HG03378 (cell line): ENCODE measurements at regions not wholly inside any gene's neighbourhood (a gene's known extent, or its start where the extent isn't known, plus 50 kb on each side); places are given as distances from the start of the nearest gene placed in this dataset.
"Not testable (repeated sequence)": the region's sequence is repeated elsewhere in the genome, so short reads cannot be mapped to it uniquely, and the experiment has no call there.

ENCODE experiments used
- ATAC-seq: cut with Tn5 transposase; IDR thresholded peaks from one replicate; pipeline ENCODE4 v1.9.1; 2021; ENCODE audit warnings: mild to moderate bottlenecking, moderate library complexity; ENCODE audit not compliant: unreplicated experiment

DNA sequence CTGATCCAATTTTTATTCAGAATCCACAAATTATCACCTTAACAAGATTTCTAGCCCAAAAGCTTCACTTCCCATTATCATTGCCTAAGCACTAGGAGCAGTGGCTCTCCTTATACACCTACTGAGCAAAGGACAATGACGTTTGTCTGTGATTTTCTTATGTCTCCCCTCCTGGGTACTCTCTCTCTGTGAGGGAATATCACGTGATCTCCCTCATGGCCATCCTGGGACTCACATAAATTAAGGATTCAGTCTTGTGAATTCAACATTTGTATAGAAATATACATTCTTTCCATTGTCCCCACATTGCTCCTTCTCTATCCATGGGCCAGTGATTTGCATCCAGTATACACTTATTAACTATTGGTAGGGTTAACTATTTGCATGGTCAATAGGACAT, 476.5 kb downstream of the PLK2 start:
- no peak for ATAC-seq

DNA sequence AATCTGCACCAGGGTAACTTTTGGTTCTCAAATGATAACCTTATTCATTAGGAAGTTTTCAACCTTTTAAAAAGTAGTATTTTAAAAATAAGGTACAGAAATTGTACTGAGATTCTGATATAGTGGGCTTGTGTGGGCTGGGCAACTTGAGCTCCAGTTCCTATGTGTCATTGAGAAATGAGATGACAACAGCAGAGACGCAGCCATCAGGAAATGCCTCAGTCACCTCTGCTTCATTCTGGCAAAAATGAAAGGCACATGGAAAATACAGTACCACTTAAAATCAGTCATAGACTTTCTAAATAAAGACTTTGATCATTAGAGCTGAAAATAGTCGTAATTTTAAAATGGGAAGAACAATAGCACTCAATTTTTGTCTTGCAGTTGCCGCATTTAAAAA, 480.2 kb downstream of the PLK2 start:
- ATAC-seq: no peak

DNA sequence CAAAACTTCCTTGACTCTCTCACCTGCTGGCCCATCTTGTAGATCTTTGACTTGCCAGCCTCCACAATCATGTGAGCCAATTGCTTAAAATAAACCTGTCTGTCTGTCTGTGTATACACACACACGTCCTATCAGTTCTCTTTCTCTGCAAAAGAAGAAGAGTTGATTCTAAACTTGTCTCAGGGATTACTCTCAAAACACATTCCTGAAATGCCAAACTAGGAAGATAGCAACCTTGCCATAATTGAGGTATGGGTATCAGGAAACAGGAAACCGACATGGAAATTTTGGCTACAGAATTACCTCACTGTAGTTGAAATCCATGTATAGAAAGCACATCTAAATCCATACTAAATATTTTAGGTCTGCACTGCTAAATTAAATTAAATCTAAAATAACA, 483.4 kb downstream of the PLK2 start:
- no peak for ATAC-seq

DNA sequence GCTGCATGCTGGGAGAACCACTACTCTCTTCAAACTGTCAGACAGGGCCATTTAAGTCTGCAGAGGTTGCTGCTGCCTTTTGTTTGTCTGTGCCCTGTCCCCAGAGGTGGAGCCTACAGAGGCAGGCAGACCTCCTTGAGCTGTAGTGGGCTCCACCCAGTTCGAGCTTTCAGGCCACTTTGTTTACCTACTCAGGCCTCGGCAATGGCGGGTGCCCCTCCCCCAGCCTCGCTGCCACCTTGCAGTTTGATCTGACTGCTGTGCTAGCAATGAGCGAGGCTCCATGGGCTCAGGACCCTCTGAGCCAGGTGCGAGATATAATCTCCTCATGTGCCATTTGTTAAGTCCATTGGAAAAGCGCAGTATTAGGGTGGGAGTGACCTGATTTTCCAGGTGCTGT, 487.8 kb downstream of the PLK2 start:
- ATAC-seq: not testable (repeated sequence)

DNA sequence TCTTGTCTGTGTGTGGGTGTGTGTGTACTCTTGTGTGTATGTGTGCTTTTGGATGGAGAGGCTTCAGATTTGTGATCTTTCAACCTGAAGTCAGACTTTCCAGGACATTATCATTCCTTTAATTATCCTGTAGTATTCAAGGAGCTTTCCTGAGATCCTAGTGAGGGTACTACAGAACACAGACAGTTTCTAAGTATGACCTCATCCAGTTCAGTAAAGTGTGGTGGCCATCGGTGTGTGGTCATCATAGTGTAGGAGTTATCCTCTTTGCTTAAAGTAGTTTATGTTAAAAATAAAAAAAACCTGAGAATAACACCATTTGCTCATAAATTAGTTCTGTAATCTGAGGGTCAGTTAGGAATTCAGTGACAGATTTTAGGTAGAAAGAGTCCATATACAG, 478.0 kb upstream of the ACTBL2 start:
- ATAC-seq: no peak

DNA sequence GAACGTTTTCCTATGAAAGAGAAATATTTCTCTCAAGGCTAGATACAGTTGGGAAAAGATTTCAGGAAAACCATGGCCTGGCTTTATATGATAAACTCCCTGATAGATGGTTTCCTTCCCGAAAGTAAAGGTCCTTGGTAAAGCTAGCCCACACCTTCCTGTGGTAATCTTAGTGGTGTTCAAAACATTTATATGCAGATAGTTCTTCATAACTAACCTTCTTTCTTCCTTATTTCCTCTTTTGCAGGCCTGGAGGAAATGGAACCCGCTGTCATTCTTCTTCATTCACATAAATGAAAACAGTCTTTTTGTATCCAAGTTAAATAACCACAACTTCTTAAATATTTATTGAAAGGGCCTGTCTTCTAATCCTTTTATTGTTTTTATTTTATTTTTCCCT, 474.0 kb upstream of the ACTBL2 start:
- ATAC-seq: no peak

DNA sequence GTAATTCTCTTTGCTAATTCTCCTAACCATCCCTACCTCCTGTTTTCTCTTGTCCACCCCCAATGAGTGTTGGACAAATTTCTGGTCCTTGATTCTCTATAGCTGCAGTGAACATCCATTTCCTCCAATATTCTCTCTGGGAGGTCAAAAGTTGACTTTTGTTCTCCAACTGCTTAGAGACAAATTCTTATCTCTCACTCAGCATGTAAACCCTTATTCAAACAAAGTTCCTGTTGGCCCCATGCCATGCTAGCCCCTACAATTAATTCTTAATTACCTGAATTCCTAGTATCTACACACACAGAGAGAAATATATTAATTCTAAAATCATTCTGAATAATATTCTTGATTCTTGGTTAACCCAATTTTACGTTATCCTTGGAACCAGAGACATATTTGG, 472.9 kb upstream of the ACTBL2 start:
- ATAC-seq: no peak

DNA sequence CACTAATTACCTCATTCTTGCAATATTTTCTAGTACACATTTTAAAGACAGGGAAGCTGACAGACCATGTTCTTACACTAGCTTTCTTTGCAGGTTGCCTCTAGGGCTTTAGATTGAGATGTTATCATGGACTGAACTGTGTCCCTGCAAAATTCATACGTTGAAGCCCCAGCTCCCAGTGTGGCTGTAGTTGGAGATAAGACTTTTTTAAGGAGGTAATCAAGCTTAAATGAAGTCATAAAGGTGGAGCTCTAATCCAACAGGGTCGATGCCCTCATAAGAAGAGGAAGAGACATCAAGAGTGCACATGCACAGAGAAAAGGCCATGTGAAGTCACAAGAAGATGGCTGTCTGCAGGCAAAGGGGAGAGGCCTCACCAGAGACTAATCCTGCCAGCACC, 471.2 kb upstream of the ACTBL2 start:
- no peak for ATAC-seq

DNA sequence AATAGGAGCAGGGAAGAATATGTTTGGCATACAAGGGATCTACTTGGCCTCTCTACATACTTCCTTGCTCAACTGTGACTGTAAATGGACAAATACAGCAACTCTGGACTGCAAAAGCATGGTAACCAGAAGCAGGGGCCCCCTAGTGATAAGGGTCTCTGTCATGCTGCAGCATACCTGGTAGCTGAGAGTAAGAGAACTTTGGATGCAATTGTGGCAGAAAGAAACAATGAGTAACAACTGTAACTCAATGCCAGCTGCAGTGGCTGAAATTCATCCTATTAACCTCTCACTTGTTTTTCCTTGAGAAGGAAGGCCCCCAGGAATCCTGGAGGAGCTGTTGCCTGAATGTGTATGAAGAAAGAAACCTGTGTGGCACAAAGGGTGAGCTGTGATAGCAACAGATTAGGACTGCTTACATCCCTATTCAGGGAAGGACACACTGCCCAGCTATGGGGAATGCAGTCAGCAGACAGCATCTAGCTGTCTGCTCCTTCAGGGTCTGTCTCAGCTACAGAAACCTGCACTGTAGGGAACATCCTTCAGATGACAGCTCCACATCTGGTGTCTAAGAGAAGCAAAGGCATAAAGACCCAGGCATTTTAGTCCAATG, 468.1 kb upstream of the ACTBL2 start:
- ATAC-seq: no peak

DNA sequence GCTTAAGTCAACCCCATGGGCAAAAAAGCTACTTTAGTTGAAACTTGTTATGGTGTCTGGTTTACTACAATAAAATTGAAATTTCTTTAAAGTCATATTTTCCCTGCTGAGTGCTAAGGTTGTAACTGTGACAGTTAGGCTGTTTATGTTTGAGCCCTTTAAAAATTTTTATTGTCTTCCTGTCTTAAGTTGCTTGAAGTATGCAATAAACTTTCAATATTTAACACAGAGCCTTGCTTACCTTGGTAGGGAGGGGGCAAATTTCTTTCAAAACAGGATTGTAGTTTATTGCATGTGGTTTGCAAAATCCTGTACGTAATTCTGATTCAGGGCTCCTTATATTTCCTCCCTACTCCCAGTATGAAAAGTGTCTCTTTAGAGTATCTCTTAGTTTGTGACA, 465.5 kb upstream of the ACTBL2 start:
- ATAC-seq: no peak

DNA sequence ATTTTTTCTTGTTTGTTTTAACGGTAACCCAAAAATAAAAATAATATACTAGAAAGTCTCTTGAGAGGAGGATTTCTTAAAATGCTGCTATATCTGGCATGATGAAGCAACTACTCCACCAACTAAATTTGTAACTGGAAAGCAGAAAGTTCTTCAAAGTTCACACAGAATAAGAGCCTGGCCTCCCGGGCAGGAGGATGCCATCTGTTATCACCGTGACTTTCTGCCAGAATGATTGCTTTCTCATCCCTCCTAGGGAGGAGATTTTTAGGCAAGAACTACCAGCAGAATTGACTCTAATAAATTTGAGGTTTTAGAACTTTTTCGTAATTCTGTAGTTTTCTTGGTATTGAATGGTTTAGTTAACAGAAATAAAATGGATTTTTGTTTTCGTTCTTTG, 464.6 kb upstream of the ACTBL2 start:
- no peak for ATAC-seq

DNA sequence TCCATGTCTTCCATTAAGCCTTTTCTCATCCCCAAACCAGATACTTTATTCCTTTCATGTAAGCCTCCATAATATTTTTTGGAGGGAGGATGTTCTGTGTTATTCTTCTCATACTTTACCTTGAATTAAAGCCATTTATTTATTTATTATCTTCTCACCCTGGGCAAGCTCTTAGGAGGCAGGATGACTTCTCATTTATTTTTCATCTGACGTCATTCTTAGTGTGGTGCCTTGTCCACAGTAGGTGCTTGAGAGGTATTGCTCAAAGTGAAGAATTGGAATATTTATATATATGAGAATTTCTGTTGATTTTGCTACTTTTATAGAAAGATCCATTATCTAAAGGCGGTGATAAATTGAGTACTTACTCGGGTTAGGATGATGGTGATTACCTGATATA, 458.3 kb upstream of the ACTBL2 start:
- ATAC-seq: no peak

DNA sequence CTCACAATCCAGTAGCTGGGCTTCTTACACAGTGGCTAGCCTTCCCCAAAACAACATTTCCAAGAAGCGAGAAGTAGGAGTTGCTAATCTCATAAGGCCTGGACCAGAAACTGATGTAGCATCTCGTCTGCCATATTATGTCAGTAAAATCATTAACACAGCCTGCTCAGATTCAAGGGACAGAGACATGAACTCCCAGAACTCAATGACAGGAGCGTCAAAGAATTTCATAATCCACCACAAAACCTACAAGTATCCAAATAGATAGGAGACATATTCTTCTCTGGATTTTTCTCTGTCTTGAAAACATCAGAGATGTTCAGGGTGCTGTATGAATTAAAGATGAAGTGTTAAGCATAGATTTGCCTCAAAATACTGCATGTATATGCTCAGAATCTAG, 457.6 kb upstream of the ACTBL2 start:
- ATAC-seq: no peak

DNA sequence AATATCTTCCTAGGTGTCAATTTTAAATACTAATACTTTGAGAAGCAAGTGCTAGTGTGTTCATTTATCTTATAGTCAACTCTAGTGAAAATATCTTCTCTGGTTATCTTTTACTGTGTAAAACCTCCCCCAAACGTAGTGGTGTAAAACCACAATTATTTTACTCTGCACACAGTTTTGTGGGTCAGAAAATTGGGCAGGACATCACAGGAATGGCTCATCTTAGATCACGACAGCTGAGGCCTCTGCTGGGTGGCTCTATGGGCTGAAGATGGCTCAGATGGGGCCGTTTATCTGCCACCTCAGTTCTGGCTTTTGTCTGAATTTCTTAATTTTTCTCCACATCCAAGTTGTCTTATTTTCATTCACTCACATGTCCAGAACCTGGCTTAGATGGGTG, 457.2 kb upstream of the ACTBL2 start:
- ATAC-seq: no peak

DNA sequence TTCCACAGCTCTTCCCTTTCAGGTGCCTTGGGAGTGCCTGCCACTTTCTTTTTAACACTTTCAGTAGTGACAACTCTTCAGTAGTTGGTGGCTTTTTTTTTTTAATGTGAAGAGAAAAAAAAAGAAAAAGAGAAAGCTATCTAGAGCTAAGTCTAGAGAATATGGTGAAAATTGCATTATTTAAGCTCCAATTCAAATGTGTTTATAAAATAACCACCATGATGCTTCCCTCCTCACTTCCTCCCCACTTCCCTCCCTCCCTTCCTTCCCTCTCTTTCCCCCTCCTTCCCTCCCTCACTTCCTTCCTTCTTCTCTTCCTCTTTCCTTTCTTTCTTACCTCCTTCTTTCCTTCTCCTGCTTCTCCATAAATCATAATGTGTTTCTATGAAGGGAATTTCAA, 456.7 kb upstream of the ACTBL2 start:
- ATAC-seq: no peak

DNA sequence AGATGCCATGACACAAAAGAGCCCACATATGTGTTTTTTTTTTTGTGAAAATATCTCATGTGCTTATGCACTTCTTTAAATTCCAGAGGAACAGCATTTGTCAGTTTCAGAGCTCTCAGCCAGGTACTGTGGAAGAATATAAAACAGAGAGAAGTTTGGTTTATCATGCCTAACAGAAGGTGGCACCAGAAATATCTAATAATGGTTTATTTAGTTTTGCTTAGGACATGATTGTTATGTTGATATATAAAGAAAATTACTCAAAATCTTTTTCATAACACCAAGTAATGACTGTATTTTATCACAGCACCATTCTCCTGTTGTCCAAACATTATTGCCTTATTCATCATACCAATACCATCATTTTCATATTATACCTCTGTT, 455.6 kb upstream of the ACTBL2 start:
- ATAC-seq: no peak

DNA sequence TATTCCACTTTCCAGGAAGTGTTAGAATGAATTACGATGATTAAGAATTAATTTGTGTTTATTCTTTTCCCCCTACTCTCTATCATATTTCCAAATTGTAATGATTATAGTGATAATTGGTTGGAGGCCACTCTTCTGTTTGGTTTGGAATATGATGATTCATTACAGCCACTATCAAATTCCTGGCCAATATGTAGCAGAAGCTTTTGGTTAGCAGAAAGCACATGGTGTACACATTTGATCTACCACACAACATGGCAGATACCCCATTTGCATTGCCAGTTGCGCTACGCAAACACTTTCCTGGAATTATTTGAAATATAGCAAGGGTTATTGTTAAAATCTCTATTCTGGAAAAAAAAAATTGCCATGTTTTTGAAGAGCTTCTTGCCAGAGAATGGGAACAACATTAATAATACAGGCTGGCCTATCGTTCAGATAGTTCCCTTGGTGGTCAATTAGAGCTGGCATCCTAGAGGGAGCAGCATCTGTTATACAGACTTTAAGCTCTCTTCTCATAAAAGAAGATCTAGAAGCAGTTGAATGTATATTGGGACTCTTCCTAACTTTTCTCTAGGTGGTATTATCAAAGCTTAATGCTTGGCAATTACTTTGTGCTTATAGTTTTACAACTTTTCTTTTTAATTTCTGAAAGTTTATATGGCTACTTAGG, 455.0 kb upstream of the ACTBL2 start:
- no peak for ATAC-seq

DNA sequence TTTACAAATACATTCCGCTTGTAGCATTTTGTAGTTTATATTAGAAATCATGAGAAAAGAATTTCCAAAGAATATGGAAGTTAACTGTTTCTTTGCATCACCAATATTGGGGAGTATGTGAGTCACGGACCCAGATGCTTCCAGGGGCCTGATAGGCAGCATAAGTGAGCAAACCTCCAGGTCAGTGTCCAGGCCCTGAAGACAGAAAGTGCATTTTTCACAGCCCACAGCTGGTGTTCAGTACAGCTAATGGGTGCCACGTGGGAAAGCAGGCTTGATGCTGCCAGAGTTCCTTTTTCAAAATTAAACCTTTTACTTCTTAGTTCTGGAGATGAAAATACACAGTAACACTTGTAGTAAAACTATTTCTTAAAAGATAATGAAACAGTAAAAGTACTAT, 454.4 kb upstream of the ACTBL2 start:
- no peak for ATAC-seq

DNA sequence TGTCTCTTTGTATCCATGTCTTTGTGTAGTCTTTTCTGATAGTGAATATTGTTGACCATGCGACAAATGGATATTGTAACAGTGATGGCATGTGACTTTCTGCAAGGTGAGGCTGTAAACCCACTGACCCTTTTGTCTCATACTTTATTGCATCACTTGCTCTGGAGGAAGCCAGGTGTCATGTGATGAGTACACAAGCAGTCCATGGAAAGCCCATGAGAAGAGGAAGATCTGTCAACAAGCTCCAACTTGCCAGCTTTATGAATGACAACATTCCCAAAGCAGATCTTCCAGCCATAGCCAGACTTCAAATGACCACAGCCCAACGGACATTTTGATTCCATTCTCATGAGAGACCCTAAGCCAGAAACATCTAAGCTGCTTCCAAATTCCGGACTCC, 450.1 kb upstream of the ACTBL2 start:
- no peak for ATAC-seq

DNA sequence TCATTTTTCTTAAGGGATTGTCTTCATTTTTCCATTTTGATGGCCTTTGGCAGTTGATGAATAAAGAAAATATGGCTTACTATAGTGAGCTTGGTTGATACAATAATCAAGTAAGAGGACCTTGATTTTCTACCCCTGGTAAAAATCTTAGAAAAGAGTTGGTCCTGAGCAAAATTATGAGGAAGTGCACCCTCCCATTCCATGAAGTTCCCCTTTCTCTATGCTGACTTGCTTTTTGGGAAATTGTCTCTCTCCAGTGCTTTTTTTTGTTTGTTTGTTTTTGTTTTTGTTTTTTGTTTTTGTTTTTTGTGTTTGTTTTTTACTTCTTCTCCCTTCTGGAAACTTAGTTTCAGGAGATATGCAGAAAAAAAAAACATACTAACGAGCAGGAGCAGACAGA, 449.2 kb upstream of the ACTBL2 start:
- ATAC-seq: no peak

DNA sequence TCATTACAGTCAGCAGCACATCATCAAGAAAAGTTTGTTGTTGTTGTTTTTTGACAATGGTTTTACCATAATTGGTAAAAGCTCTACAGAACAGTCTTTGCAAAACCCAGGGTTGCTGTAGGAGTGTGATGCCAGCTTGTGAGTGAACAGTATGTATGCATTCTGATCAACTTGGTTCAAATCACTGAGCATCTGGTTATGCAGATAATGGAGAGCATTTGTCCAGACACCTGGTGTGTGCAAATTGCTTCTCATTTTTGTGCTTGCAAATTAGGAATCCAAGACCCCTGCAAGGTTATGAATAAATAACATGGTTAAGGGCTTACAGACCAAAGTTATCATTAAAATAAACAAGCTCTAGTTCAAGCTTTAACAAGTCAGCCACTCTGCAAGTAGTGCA, 448.7 kb upstream of the ACTBL2 start:
- ATAC-seq: no peak

DNA sequence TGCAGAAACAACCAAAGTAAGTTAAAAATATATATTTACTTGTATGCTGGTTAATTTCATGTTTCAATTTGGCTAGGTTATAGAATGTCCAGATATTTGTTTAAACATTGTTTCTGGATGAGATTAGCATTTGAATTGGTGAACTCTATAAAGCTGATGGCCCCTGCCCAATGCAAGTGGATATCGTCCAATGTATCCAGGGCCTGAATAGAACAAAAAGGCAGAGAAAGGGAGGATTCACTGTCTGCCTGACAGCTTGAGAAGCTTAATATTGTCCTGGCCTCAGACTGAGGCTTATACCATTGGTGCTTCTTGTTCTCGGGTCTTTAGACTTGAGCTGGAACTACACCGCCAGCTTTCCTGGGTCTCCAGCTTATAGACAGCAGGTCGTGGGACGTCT, 446.7 kb upstream of the ACTBL2 start:
- no peak for ATAC-seq

DNA sequence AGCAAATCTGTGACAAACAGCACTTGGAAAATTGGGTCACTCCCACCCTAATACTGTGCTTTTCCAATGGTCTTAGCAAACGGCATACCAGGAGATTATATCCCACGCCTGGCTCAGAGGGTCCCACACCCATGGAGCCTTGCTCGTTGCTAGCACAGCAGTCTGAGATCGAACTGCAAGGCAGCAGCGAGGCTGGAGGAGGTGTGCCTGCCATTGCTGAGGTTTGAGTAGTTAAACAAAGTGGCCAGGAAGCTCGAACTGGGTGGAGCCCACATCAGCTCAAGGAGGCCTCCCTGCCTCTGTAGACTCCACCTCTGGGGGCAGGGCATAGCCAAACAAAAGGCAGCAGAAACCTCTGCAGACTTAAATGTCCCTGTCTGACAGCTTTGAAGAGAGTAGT, 440.5 kb upstream of the ACTBL2 start:
- not testable (repeated sequence) for ATAC-seq
